ENCODE measurements at regions not wholly inside any gene's neighbourhood (a gene's known extent, or its start where the extent isn't known, plus 50 kb on each side); places are given as distances from the start of the nearest gene placed in this dataset.

- no peak for TF ChIP-seq CTCF (IDR thresholded peaks at IDR 0.05)
- H3K27ac ChIP-seq, result no peak overlapping the region
- peak; percentile 11 for DNase-seq (ENCODE audit: low spot score)
Observed at GRCh38 chr10:78405231-78405630, 371.6 kb downstream of the RPS24 start.

DNA sequence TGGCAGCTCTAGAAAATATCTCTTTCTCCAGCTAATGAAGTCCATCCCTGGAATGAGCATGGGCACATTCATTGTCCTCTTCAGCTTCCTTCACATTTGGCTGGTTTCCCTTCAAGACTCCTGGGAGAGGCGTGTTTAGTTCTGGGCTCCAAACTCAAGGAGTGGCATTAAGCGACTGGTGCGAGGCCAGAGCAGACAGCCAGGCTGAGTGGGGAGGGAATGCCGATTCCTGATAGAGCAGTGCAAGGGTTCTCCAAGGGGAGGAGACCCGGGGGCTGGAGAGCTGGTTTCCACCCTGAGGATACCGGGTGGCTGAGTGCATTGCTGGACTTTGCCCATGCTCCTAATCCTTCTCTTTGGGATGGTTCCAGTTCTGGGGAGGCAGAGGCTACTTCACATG lies 372.1 kb downstream of the RPS24 start:
- peak; percentile 63 for DNase-seq (ENCODE audit: low spot score)
- no peak overlapping the region for H3K27ac ChIP-seq
- TF ChIP-seq CTCF (IDR thresholded peaks at IDR 0.05), result no peak
- H3K4me3 ChIP-seq, result no peak overlapping the region

More at GRCh38 chr10:78405231-78405630, 371.6 kb downstream of the RPS24 start:
- no peak overlapping the region for H3K4me3 ChIP-seq

DNA sequence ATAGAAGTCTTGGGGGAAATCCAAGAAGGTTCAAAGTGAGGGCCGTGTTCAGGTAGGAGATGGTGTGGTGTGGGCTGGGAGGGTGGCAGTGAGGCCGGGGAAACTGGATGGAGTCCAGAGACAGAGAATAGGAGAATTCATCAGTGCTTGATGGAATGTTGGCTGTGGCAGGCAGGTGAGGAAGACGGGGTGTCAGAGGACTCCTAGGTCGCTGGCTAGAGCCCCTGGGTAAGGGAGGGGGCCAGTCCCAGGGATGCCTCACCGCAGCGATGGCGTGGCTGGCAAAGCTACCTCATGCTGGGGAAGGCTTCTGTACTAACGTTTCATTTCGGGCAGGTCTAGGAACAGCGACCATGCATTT lies 373.0 kb downstream of the RPS24 start:
- TF ChIP-seq CTCF (IDR thresholded peaks at IDR 0.05), result no peak
- Histone ChIP-seq H3K27ac (no peak overlapping the region), H3K4me3 (peak overlapping the region; percentile 63)
- DNase-seq (ENCODE audit: low spot score), result peak; percentile 59

- no peak for TF ChIP-seq CTCF (IDR thresholded peaks at IDR 0.05)
- peak; percentile 77 for DNase-seq (ENCODE audit: low spot score)
- Histone ChIP-seq H3K27ac (peak overlapping the region; percentile 8 to 73), H3K4me3 (peak overlapping the region; percentile 63)
Observed at GRCh38 chr10:78407009-78407711, 373.5 kb downstream of the RPS24 start.

DNA sequence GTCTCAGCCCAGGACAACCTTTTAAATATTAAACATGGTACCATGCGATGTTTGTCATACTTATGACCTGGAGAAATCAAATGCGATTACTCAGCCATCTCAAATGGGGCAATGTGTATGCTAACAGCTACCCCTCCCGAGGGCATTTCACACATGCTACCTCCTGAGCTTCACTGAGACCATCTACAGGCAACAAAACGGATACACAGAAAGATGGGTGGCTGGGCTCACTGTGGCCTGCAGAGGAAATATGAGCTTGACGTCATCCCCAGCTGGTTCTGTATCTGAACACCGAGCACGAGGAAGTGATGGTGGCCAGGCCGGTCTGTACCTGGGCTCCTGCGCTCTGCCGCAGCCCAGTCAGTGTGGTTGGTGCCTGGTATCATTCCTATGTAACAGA lies 374.3 kb downstream of the RPS24 start:
- no peak for TF ChIP-seq CTCF (IDR thresholded peaks at IDR 0.05)
- Histone ChIP-seq H3K27ac (peak overlapping the region; percentile 71 to 73), H3K4me3 (no peak overlapping the region)
- DNase-seq (ENCODE audit: low spot score), result peak; percentile 49

DNA sequence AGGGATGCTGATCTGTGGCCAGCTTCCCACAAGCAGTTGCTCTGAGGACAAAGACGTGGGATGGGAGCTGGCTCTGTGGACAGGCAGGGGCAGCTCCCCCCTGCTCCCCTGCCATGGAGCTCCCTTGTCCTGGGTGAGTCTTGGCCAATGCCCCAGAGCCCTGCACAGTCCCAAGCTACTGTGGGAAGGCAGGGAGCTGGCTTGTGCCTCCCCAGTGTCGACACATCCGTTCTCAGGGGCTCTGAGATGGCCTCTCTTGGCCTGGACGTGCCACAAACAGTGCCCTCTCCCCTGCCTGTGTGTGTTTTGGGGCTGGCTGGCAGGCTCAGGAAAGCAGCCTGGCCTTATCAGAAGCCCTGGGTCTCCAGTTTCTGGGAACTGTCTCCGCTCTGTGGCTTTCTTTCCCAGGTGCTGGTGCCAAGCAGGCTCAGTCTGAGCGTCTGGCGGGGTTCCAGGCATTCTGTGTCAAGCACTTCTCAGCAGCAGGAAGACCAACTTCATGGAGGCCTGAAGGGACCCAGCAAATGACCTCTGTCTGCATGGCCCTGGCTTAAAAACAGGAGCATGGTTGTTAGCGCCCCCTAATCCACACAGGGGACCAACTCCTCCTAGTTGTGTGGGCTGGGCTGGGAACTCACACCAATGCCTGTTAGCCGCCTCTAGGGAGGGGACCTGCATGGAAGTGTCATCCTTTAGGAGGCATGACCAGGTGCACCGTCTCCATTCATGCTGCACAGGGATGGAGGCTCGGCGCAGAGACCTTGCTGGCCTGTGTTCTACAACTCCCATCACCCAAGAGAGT lies 375.2 kb downstream of the RPS24 start:
- peak overlapping the region; percentile 71 to 73 for H3K27ac ChIP-seq
- DNase-seq (ENCODE audit: low spot score), result peak; percentile 83
- H3K4me3 ChIP-seq, result no peak overlapping the region
- no peak for TF ChIP-seq CTCF (IDR thresholded peaks at IDR 0.05)

Measured in coronary artery (tissue), 2 donors.